ENCODE measurements at regions not wholly inside any gene's neighbourhood (a gene's known extent, or its start where the extent isn't known, plus 50 kb on each side); places are given as distances from the start of the nearest gene placed in this dataset.

- no peak for FAIRE-seq
- H3K27ac ChIP-seq (ENCODE audit: insufficient read depth, low read depth, low read length) = no peak overlapping the region
- H3K9ac ChIP-seq (replicated peaks; ENCODE audit: extremely low read depth, insufficient read depth, low read length) = no peak overlapping the region
- H3K4me3 ChIP-seq (replicated peaks in 1 of 3; ENCODE audit: insufficient read depth in 1 of 3, low read depth in 1 of 3, low read length in 3 of 3) = no peak overlapping the region
- TF ChIP-seq EZH2 (IDR thresholded peaks at IDR 0.05; ENCODE audit: borderline replicate concordance, low read depth, low read length, severe bottlenecking) (no peak), POLR2A (IDR thresholded peaks at IDR 0.05; ENCODE audit: low read depth, low read length) (no peak), CTCF (IDR thresholded peaks at IDR 0.05; ENCODE audit: extremely low read depth in 1 of 2, insufficient read depth in 1 of 2, low read depth in 1 of 2, low read length in 2 of 2) (no peak), POLR2AphosphoS5 (IDR thresholded peaks at IDR 0.05; ENCODE audit: insufficient read depth, low read depth, low read length) (no peak), MYC (IDR thresholded peaks at IDR 0.05; ENCODE audit: low read depth, low read length) (no peak), FOS (IDR thresholded peaks at IDR 0.05; ENCODE audit: borderline replicate concordance, insufficient read depth, low read length) (no peak), JUN (IDR thresholded peaks at IDR 0.05; ENCODE audit: borderline replicate concordance, insufficient read depth, insufficient read length, low read depth) (no peak), MAX (IDR thresholded peaks at IDR 0.05; ENCODE audit: insufficient read depth, insufficient read length) (no peak)
- DNase-seq (ENCODE audit: low read depth, low spot score) = no peak
- no peak overlapping the region for H2AFZ ChIP-seq (ENCODE audit: low read depth, low read length)
- no peak overlapping the region for H3K4me2 ChIP-seq (ENCODE audit: insufficient read depth, low read length)
- H3K9me3 ChIP-seq (replicated peaks; ENCODE audit: control insufficient read depth, insufficient read depth, low read length) = no peaks in the 10 kb centered on the region
- dilution Hi-C loops (cut with MboI; ENCODE audit: extremely low pct_ligation_motif_present, low sequenced_read_pairs) (no loop called here), intact Hi-C loops (cut with micrococcal nuclease) (no loop called here)
- no peaks in the 10 kb centered on the region for H3K9me1 ChIP-seq (replicated peaks; ENCODE audit: control insufficient read depth, extremely low read depth, insufficient read depth, low read length)
- H3K36me3 ChIP-seq (ENCODE audit: control insufficient read depth in 2 of 2, extremely low read depth in 1 of 2, insufficient read depth in 2 of 2, low read length in 2 of 2) = no peaks in the 10 kb centered on the region
- no TSS peak for BruUV-seq (replicated peaks)
- no peaks in the 10 kb centered on the region for H3K27me3 ChIP-seq (ENCODE audit: control insufficient read depth in 2 of 2, insufficient read depth in 2 of 2, low read length in 2 of 2)
- ChIA-PET CTCF (no interaction called here), POLR2A (no interaction called here)
- no peaks in the 10 kb centered on the region for H4K20me1 ChIP-seq (replicated peaks; ENCODE audit: control insufficient read depth, extremely low read depth, insufficient read depth, low read length)
- H3K79me2 ChIP-seq (ENCODE audit: control insufficient read depth, insufficient read depth, low read length) = no peaks in the 10 kb centered on the region
- no peaks in the 10 kb centered on the region for H3K4me1 ChIP-seq (ENCODE audit: control insufficient read depth, extremely low read depth, insufficient read depth, low read length)
These were observed 1353.0 kb upstream of the C9orf72 start for GRCh38 chr9:28926306-28926705.
